Skin epidermis (tissue), 12 donors: ENCODE measurements at regions not wholly inside any gene's neighbourhood (a gene's known extent, or its start where the extent isn't known, plus 50 kb on each side); places are given as distances from the start of the nearest gene placed in this dataset.

ENCODE experiments used
- H3K27ac ChIP-seq, 21 experiments: fragments of 200-600 bp; sonication (generic) in 11 of 21; one replicate each; pipeline ENCODE4 v1.5.0; 2020; ENCODE audit warnings: mild to moderate bottlenecking in 3 of 21, inconsistent platforms in 2 of 21, moderate library complexity in 2 of 21
- H3K4me3 ChIP-seq, 7 experiments: fragments of 200-600 bp; sonication (generic) in 2 of 7; one replicate each; pipeline ENCODE4 v1.5.0; 2020; ENCODE audit warnings: inconsistent platforms in 2 of 7, mild to moderate bottlenecking in 2 of 7, moderate library complexity in 1 of 7

DNA sequence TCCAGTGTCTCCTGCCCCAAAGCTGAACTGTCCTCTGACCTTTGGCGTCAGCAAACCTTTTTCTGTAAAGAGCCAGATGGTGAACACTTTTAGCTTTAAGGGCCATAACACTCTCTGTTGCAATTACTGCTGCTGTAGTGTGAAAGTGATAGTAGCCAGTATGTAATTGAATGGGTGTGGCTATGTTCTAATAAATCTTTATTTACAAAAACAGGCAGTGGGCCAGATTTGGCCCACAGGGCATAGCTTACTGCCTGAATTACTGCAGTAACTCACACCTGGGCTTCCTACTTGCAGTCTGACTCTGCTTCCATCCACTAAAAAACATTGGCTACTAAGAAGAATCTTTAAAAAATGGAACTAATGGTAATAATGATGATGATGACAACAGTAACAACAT is 68.0 kb upstream of the SLC6A11 start:
- no peak overlapping the region for H3K27ac ChIP-seq
- H3K4me3 ChIP-seq: no peak overlapping the region

DNA sequence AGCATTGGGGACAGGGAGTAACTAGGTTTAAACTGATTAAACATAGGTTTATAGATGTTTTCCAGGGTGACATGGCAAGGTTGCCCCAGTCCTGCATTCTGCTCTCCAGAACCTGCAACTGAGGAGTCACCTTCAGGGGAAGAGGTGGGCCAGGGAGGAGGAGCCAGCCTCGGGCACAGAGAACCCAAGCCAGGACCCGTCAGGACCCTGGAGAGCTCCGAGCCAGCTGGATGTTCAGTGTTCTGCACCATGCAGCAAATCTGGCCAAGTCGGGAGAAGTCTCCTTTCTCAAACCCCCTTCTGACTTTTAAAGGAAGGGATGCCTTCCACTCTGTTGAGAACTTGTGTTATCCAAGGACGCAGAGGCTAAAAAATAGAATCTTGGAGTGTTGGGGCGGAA is 62.1 kb upstream of the SLC6A11 start:
- H3K4me3 ChIP-seq: no peak overlapping the region
- H3K27ac ChIP-seq: no peak overlapping the region

DNA sequence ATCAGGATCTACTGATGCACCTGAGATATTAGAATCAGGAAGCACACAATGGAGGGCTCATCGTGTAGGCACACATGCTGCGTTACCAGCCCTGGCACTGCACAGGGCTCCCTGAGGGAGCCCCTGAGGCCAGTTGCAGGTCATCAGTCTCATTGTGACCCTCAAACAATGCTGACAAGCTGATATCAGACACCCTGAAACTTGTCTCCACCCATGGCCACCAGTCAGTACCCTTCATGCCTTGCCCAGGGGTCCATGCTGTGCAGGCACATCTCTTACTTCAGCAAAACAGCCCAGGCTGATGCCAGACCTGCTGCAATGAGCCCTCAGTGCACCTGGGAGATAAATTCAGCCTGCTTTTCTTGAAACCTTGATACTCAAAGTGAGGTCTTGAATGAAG is 59.5 kb upstream of the SLC6A11 start:
- Histone ChIP-seq H3K27ac (no peak overlapping the region), H3K4me3 (no peak overlapping the region)

DNA sequence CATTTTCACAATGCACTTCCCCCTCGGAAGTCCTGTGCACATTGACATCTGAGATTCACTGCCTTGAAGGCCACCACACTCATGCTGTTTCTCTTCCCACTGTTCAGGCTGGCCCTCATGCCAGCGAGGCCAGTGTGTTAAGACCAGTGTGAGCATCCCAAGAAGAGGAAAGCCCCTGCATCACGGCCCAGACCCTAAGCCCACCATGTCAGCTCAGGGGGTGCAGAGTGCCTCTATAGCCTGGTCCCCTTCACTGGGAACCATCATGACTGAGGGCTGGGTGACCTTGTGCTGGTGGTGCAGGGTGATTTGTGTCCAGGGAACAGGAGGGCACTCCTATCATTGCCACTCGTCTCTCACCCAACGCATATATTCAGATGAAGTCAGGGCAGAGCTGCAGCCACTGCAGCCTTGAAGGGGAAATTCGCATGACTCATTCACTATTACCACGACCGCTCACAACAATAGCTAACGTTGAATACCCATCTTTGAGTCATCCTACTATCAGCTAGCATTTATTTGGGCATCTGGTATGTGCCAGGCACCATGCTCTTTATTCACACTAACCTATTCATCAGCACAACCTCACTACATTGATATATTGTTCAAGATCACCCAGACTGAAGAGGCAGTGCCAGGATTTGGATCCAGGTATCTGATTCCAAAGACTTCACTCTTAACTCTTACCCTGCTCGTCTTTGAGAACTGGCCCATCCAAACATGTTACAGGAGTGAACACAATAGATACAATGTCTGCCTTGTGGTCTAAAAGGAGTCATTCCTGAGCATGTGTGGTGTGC is 58.8 kb upstream of the SLC6A11 start:
- no peak overlapping the region for H3K27ac ChIP-seq
- no peak overlapping the region for H3K4me3 ChIP-seq

DNA sequence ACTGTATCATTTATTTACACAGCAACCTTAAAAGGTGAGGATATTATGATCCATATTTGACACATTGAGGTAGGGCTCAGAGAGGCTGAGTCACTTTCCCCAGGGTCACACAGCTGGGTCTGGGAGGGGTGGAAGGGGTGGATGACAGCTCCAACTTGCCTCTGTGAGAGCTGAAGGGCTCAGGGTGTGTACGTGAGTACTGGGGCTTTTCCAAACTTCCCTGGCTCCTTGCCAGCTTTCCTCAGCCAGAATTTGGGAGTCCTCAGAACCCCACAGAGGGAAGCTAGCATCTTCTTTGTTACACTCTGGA is 58.3 kb upstream of the SLC6A11 start:
- Histone ChIP-seq H3K27ac (no peak overlapping the region), H3K4me3 (no peak overlapping the region)

DNA sequence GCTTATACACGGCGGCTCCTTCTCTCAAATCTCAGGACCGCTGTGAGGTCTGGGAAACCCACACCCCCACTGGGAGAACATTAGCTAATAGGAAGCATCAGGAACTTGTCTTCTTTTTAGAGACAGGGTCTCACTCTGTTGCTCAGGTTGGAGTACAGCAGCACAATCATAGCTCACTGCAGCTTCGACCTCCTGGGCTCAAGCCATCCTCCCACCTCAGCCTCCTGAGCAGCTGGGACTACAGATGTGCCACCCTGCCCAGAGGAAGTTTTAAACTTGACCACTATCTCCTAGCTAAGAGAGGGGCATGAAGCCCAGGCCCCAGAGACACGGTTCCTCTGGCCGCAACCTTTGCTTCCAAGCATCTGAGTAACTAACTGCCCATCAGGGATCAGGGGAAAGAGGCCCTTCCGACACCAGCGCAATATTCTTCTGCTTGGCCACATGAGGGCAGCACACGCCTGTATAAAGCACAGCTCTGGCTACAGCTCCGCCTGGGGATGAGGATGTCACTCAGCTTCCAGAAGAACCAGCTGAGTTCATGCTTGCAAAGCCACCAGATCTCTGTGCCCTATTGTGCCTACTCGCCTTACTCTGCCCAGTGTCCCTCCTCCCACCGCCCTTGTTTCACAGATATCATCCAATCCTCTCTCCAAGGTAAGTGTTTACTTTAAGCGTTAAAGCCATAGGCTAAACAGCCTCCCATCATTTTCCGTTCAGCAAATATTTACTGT is 57.6 kb upstream of the SLC6A11 start:
- no peak overlapping the region for H3K4me3 ChIP-seq
- no peak overlapping the region for H3K27ac ChIP-seq

DNA sequence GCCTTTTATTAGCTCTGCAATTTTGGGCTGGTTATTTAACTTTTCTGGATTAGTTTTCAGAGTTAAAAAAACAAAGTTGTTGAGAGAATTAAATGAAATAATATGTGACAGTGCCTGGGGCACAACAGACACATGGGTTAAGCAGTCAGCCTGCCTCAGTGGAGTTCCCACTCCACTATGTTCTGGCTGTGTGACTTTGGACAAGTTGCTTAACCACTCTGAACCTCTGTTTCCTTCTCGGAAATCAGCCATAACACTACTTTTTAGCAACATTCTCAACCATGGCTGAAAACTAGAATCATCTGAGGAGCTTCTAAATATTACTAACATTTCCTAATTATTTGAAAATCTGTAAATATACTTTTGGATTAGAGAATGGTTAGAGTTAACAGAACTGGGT is 56.5 kb upstream of the SLC6A11 start:
- H3K4me3 ChIP-seq: no peak overlapping the region
- H3K27ac ChIP-seq: no peak overlapping the region

DNA sequence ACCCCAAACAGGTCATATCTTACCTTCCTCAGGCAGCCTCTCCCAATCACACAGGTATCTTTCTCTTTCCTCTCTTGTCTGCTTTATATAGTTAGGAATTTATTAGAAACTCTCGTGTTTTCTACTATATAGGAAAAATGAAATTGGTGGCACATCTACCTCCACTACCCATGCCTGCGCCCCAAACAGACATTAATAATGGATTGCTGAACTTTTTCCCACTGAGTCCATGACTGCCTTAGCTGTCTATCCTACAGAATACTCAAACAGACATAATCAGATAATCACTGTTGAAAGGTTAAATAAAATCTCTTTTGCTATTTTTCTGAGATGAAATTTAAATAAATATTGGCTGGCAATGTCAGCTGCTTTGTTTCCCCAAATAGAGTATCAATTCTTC is 55.8 kb upstream of the SLC6A11 start:
- Histone ChIP-seq H3K4me3 (no peak overlapping the region), H3K27ac (no peak overlapping the region)

DNA sequence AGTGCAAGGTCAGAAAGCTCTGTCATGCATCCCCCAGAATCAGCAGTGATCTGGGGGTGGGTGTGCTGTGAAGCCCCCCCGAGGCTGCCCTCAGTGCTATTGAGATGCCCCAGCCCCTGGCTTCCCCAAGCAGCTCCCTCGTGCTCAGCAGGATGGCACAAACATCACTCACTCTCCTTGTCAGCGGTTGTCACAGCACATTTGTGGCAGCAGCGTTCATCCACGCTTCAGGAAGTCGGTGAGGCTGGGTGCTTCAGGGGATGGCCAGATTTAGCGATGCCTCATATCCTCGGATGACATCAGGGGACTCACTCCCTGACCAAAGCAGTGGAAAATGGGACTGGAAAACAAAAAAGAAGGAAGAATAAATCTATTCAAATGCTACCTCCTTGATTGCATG is 54.4 kb upstream of the SLC6A11 start:
- H3K4me3 ChIP-seq: no peak overlapping the region
- H3K27ac ChIP-seq: no peak overlapping the region

DNA sequence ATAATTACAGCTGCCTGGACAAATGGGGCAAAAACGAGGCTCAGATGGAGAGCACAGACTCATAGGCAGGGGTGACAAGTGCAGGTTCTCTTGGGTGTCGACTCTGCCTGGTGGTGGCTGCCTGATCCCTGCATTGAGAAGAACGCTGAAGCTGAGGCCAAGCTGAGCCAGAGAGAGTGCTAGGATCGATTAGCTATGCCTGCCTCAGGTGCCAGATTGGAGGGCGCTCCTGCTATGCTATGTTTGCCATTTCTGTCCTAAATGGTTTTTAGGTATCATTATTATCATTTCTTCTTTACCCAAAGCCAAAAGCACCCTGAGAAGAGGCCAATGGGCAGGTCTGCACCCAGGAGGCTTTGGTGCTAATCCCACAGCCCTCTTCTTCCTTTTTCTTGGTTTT is 53.9 kb upstream of the SLC6A11 start:
- Histone ChIP-seq H3K27ac (no peak overlapping the region), H3K4me3 (no peak overlapping the region)

DNA sequence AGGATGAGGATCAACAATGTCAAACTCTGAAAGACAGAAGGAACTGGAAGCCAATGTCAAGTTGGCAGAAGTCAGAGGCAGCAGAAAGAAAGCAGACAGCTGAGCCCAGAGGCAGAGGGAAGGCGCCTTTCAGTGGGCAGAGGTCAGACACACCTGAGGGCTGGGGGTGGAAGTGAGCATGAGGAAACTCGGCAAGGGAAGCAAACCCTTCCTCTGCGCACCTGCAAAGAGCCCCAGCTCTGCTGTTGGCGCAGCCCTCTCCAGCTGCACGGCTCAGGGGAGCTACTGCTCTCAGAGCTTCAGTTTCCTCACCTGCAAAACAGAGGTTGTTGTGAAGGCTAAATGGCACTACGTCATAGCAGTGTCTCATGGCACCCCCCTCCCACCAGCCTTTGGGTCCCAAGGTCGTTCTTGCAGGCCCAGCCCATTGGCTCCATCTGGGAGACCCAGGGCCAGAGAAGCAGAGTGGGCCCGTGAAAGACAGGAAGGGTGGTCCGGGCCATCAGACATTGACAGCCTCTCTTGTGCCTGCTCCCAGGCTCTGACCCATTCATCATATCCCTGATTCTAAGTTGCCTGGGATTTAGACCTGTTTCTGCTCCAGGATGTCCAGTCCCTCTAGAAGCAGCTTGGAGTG is 53.3 kb upstream of the SLC6A11 start:
- Histone ChIP-seq H3K4me3 (no peak overlapping the region), H3K27ac (no peak overlapping the region)

DNA sequence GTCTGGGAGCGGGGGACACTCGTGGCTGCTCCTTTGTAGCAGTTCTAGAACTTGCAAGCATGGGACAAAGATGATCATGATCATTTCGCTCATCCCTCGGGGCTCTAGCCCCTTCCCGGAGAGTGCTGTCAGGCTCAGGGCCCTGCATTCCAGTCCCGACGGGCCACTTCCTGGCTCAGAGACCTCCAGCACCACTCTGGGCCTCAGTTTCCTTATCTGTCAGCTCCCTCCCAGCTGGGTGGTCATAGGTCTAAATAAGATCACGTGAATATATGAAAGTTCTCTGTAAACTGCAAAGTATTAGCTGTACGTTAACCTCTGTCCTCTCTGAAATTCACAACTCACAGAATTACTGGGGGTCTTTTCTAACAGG is 52.8 kb upstream of the SLC6A11 start:
- Histone ChIP-seq H3K27ac (no peak overlapping the region), H3K4me3 (no peak overlapping the region)

DNA sequence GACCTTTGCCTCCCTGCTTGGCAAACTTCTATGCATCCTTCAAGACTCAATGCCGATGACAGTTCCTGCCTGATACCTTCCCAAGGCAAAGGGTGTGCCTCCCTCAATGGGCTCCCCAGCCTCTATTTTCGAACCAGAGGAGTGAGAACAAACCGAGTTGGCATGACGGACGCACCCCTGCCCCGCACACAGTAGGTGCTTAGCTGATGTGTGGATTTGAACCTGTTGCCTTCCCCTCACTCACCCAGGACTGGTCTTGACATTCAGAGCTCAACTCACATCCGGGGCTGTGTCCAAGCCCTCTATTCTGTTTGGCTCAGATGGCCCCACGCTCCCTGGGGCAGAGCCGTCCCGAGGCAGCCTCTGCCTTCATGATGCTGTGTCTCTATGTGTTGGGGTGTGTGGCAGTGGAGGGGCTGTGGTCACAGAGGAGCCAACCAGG is 52.2 kb upstream of the SLC6A11 start:
- no peak overlapping the region for H3K4me3 ChIP-seq
- H3K27ac ChIP-seq: no peak overlapping the region

DNA sequence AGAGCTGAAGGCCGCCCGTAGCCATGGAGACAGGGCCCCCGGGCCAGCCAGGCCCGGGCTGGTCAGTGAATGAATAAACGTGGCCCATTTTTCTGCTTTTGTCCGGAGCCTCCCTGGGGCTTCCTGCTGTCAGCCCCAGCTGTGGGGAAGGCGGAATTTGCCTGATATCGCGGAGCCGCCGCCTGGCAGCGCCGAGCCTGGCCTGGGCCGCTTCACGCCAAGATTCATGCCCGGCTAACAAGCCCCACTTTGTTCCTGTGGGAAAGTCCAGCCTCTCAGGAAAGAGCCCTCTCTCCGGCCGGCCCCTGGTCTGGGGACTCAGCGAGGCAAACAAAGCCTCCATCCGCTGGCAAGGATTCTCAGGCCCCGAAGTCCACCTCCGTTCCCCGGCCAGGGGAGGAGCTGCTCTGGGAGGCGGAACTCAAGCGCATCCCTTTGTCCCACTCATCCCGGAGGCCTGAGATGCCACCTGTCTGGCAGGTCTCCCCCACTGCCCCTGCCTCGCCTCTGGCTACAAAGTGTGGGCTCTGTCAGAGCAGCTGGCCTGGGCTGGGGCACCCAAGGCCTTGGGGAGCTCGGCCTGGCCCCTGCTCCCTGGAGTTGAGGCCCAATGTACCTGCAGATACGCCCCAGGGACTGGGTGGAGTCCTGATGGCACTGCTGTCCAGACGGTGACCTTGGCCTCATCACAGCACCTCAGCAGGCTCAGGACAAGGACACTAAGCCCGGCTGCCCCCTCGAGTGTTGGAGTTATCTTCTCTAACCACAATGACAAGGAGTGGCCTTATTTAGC is 51.6 kb upstream of the SLC6A11 start:
- Histone ChIP-seq H3K4me3 (no peak overlapping the region), H3K27ac (no peak overlapping the region)

DNA sequence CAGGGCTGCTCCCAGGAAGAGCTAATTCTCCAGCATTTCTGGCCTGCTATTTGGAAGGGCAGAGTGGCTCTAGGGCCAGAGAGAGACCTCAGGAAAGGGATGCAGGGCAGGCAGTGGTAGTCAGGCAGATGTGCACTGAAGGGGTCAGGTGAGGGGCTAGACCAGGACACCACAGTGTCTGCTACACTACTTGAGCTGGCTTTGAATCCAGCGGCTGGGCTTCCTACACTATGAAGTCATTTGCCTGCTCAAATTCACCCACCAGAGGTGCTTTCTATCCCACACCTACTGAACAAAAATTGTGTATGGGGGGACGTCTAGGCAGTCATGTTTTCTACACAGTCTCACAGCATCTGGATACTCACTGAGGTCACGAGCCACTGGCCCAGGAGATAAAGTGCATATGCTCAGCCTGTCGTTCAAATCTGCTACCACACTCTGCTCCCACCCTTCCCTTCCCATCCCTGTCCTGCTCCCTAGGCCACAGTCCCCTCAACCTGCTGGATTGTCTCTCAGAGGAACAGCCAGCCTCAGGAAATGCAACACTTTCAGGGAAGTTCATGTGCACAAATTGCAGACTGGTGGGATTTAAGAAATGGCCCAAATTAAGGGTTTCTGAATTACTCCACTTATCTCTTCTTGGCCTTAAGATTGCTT is 49.9 kb upstream of the SLC6A11 start:
- Histone ChIP-seq H3K27ac (no peak overlapping the region), H3K4me3 (no peak overlapping the region)
